Peyer's patch (tissue), 4 donors: ENCODE measurements at regions not wholly inside any gene's neighbourhood (a gene's known extent, or its start where the extent isn't known, plus 50 kb on each side); places are given as distances from the start of the nearest gene placed in this dataset.

Experiments
- DNase-seq, 3 donors: peaks; one replicate each; pipeline ENCODE4 v3.0.0-alpha.2; 2017 to 2019
- H3K27ac ChIP-seq, 4 donors: fragments of 200-600 bp; sonication (generic); one replicate each; pipeline ENCODE4 v1.5.1; 2016 to 2019
- H3K27me3 ChIP-seq, 2 donors: fragments of 200-600 bp; sonication (generic); one replicate each; pipeline ENCODE4 v1.5.1; 2019
- H3K36me3 ChIP-seq, 3 donors: fragments of 200-600 bp; sonication (generic); one replicate each; pipeline ENCODE4 v1.5.1; 2016 to 2019
- H3K4me1 ChIP-seq, 4 donors: fragments of 200-600 bp; sonication (generic); one replicate each; pipeline ENCODE4 v1.5.1; 2016 to 2019
- H3K4me3 ChIP-seq, 4 donors: fragments of 200-600 bp; sonication (generic); 1 replicate in 3 of 4; 2 replicates in 1 of 4; pipeline ENCODE4 v1.5.1; 2016 to 2019; ENCODE audit warnings: mild to moderate bottlenecking in 1 of 4
- H3K9me3 ChIP-seq, 4 donors: fragments of 200-600 bp; sonication (generic); one replicate each; pipeline ENCODE4 v1.5.1; 2016 to 2019; ENCODE audit warnings: mild to moderate bottlenecking in 1 of 4
- POLR2A ChIP-seq, 2 donors: fragments of 450-650 bp; IDR thresholded peaks; one replicate each; pipeline ENCODE4 v1.5.1; 2017; ENCODE audit warnings: antibody characterized with exemption in 2 of 2, mild to moderate bottlenecking in 2 of 2, moderate library complexity in 2 of 2
- TF ChIP-seq, protein P1 (sequence below), 6 experiments: fragments of 450-650 bp in 4 of 6; fragments of 200-600 bp in 2 of 6; sonication (generic) in 1 of 6; IDR thresholded peaks; one replicate each; pipeline ENCODE4 v1.5.1; 2017 to 2019; ENCODE audit warnings: antibody characterized with exemption in 6 of 6, mild to moderate bottlenecking in 3 of 6, moderate library complexity in 1 of 6

DNA sequence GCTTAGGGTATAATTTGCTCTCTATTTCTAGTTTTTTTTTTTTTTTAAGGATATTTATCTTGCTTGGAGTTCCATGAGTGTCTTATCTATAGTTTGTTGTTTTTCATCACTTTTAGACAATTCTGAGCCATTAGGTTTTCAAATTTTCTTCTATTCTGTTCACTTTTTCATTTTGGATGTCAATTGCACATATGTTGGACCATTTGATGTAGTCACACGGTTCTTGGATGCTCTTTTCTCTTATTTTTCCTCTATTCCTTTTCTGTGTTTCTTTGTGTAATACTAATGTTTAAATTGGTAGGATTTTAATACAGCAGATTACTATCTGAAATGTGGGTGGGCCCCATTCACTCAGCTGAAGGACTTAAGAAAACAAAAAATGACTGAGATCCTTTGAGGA, 292.6 kb downstream of the CALCRL start:
- no peak for DNase-seq
- peaks cover 0 to 7% (median 0%) of the 10 kb centered on the region in 4 donors for H3K9me3 ChIP-seq
- H3K27me3 ChIP-seq, result no peaks in the 10 kb centered on the region
- TF ChIP-seq, protein P1, sequence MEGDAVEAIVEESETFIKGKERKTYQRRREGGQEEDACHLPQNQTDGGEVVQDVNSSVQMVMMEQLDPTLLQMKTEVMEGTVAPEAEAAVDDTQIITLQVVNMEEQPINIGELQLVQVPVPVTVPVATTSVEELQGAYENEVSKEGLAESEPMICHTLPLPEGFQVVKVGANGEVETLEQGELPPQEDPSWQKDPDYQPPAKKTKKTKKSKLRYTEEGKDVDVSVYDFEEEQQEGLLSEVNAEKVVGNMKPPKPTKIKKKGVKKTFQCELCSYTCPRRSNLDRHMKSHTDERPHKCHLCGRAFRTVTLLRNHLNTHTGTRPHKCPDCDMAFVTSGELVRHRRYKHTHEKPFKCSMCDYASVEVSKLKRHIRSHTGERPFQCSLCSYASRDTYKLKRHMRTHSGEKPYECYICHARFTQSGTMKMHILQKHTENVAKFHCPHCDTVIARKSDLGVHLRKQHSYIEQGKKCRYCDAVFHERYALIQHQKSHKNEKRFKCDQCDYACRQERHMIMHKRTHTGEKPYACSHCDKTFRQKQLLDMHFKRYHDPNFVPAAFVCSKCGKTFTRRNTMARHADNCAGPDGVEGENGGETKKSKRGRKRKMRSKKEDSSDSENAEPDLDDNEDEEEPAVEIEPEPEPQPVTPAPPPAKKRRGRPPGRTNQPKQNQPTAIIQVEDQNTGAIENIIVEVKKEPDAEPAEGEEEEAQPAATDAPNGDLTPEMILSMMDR (IDR thresholded peaks at IDR 0.05), result no peak
- no peak for TF ChIP-seq POLR2A (IDR thresholded peaks at IDR 0.05)
- no peak overlapping the region for H3K4me3 ChIP-seq
- H3K4me1 ChIP-seq, result no peaks in the 10 kb centered on the region
- H3K27ac ChIP-seq, result no peak overlapping the region
- H3K36me3 ChIP-seq, result no peaks in the 10 kb centered on the region

DNA sequence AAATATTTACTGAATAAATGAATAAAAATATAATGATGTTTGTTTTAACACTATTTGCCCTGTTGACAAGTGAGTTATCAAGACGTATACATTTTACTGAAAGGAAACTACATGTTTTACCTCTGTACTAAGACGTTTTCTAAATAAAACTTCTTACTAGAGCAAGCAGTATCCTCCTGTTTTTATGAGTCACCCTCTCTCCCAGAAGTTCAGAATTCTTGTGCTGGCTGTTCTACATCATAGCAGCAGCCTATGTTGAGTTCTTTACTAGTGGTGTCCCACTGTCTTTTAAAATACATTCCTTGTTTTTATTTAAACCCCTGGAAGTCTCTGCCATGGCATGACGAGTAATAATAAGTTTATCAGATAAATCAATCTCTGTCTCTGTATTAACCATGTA, 297.4 kb downstream of the CALCRL start:
- H3K4me1 ChIP-seq, result no peaks in the 10 kb centered on the region
- no peaks in the 10 kb centered on the region for H3K27me3 ChIP-seq
- TF ChIP-seq POLR2A (IDR thresholded peaks at IDR 0.05), result no peak
- TF ChIP-seq, protein P1 (IDR thresholded peaks at IDR 0.05), result no peak
- no peaks in the 10 kb centered on the region for H3K36me3 ChIP-seq
- H3K27ac ChIP-seq, result no peak overlapping the region
- H3K9me3 ChIP-seq, result peaks cover 0 to 2% (median 0%) of the 10 kb centered on the region in 4 donors
- H3K4me3 ChIP-seq, result no peak overlapping the region
- no peak for DNase-seq

DNA sequence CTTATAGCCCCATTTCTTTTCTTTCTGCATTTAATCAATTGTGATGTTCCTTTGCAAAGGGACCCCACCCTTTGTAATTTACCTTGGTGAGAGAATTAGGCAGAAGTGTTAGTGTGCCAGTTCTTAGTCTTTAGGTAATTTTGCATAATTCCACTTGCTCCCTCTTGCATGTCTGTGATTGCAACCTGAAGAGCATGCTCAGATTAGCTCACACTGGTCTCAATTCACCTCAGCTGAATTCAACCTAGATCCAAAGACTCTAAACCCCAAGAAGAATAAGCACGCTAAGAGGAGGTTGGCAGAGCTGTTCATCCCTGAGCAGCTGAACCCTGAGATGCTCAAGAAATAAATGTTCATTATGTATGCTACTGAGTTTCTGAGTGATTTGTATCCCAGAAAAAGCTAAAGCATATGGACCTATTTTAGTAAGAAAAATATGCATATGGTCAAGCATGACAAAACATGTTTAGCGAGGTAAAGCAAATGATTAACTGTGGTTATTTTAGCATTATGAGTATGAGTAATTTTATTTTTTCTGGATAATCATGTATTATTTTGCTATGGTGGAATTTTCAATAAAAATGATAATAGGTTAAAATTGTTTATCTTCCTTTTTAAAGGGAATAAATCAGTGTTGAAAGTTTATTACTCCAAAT, 299.2 kb upstream of the ZSWIM2 start:
- no peak for DNase-seq
- H3K4me3 ChIP-seq, result no peak overlapping the region

DNA sequence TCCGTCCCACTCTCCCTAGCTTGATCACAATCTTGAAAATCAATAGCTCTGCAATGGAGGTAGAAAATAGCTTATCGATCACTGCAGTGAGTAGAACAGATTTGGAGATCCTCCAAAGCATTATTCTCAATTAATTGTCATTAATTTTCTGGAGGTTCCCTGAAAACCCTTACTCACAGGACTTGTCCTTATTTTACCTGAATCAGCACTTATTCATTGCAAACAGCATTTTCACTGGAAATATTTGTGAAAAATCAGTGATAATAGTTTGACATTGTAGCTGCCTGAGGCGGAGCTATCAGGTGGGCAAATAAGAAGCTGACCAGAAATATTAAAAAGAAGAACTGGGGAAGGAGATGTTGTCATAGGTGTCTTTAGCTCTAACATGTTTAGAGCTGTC, 294.6 kb upstream of the ZSWIM2 start:
- Histone ChIP-seq H3K4me1 (no peaks in the 10 kb centered on the region), H3K36me3 (no peaks in the 10 kb centered on the region), H3K9me3 (no peaks in the 10 kb centered on the region), H3K27me3 (no peaks in the 10 kb centered on the region), H3K27ac (no peak overlapping the region), H3K4me3 (no peak overlapping the region)
- TF ChIP-seq POLR2A (IDR thresholded peaks at IDR 0.05), result no peak
- TF ChIP-seq, protein P1 (IDR thresholded peaks at IDR 0.05), result no peak
- no peak for DNase-seq

More for the DNA sequence above, 299.2 kb upstream of the ZSWIM2 start:
- no peaks in the 10 kb centered on the region for H3K36me3 ChIP-seq
- H3K4me1 ChIP-seq, result no peaks in the 10 kb centered on the region
- H3K9me3 ChIP-seq, result no peaks in the 10 kb centered on the region
- no peak overlapping the region for H3K27ac ChIP-seq
- H3K27me3 ChIP-seq, result no peaks in the 10 kb centered on the region
- no peak for TF ChIP-seq POLR2A (IDR thresholded peaks at IDR 0.05)
- TF ChIP-seq, protein P1 (IDR thresholded peaks at IDR 0.05), result no peak

DNA sequence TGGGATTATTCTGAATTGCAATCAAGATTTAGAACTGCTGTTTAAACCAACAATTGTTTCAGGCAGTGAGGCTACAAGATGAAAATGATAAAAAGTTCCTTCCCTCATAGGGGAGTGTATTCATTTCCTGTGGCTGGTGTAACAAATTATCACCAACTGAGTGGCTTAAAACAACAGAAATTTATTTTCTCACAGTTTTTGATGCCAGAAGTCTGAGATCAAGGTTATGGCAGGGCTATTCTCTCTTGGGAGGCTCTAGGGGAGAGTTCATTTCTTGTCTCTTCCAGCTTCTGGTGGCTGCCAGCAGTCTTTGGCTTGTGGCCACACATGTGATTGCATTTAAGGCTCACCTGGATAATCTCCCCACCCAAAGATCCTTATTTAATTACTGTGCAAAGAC, 290.5 kb upstream of the ZSWIM2 start:
- H3K27me3 ChIP-seq, result no peaks in the 10 kb centered on the region
- no peak overlapping the region for H3K4me3 ChIP-seq
- TF ChIP-seq, protein P1 (IDR thresholded peaks at IDR 0.05), result no peak
- TF ChIP-seq POLR2A (IDR thresholded peaks at IDR 0.05), result no peak
- DNase-seq, result no peak
- H3K36me3 ChIP-seq, result no peaks in the 10 kb centered on the region
- no peak overlapping the region for H3K27ac ChIP-seq
- no peaks in the 10 kb centered on the region for H3K4me1 ChIP-seq
- no peaks in the 10 kb centered on the region for H3K9me3 ChIP-seq

DNA sequence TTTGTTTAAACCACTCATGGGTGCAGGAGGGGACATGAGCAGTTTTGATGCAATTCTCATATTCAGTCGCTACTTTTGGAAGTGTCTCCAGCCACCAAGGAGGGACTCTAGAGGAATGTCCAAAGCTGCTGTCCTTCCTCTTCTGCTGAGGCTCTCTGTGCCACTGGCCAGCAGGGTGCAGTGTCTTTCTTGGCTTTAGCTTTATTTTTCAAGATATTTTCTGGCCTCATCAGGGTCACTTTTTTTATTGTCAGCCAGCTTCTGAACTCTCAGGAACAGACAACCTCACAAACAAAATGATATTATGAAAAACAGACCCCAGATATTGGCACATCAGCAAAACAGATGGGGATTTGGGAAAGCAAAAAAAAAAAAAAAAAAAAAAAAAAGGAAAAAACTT, 289.3 kb upstream of the ZSWIM2 start:
- no peak overlapping the region for H3K4me3 ChIP-seq
- TF ChIP-seq POLR2A (IDR thresholded peaks at IDR 0.05), result no peak
- TF ChIP-seq, protein P1 (IDR thresholded peaks at IDR 0.05), result peak in 4 of 6 experiments; percentile 12 to 45 (median 35)
- no peaks in the 10 kb centered on the region for H3K9me3 ChIP-seq
- DNase-seq, result peak in 1 of 3 donors; percentile 48
- no peaks in the 10 kb centered on the region for H3K27me3 ChIP-seq
- no peak overlapping the region for H3K27ac ChIP-seq
- no peaks in the 10 kb centered on the region for H3K4me1 ChIP-seq
- H3K36me3 ChIP-seq, result no peaks in the 10 kb centered on the region
